ENCODE measurements at regions not wholly inside any gene's neighbourhood (a gene's known extent, or its start where the extent isn't known, plus 50 kb on each side); places are given as distances from the start of the nearest gene placed in this dataset.

- Mint-ChIP-seq H3K4me3 (no peak overlapping the region), H3K27me3 (ENCODE audit: low read depth, poor library complexity) (peaks cover 10% of the 10 kb centered on the region), H3K36me3 (ENCODE audit: low read depth) (no peaks in the 10 kb centered on the region), H3K9me3 (no peaks in the 10 kb centered on the region), H3K4me1 (peaks cover 64% of the 10 kb centered on the region), H3K27ac (no peak overlapping the region)
- no peak for DNase-seq
- TF ChIP-seq CTCF (IDR thresholded peaks at IDR 0.05) = no peak
These were observed 52.0 kb upstream of the TMPRSS2 start for GRCh38 chr21:41559658-41560631.

GRCh38 chr21:41558842-41559241 lies 50.9 kb upstream of the TMPRSS2 start:
- Mint-ChIP-seq H3K36me3 (ENCODE audit: low read depth) (no peaks in the 10 kb centered on the region), H3K27ac (no peak overlapping the region), H3K4me3 (no peak overlapping the region), H3K4me1 (peaks cover 66% of the 10 kb centered on the region), H3K27me3 (ENCODE audit: low read depth, poor library complexity) (peaks cover 10% of the 10 kb centered on the region), H3K9me3 (no peaks in the 10 kb centered on the region)
- DNase-seq = no peak
- no peak for TF ChIP-seq CTCF (IDR thresholded peaks at IDR 0.05)

- Mint-ChIP-seq H3K27ac (no peak overlapping the region), H3K27me3 (ENCODE audit: low read depth, poor library complexity) (peaks cover 9% of the 10 kb centered on the region), H3K4me1 (peaks cover 61% of the 10 kb centered on the region), H3K36me3 (ENCODE audit: low read depth) (no peaks in the 10 kb centered on the region), H3K4me3 (no peak overlapping the region), H3K9me3 (no peaks in the 10 kb centered on the region)
- no peak for DNase-seq
- no peak for TF ChIP-seq CTCF (IDR thresholded peaks at IDR 0.05)
These were observed 49.9 kb upstream of the TMPRSS2 start for GRCh38 chr21:41557884-41558283.
